Activated T-cell treated with anti-CD3 and anti-CD28 coated beads, Interleukin-2, amount 50 U/mL, for 72 hours (primary cell): ENCODE measurements at regions not wholly inside any gene's neighbourhood (a gene's known extent, or its start where the extent isn't known, plus 50 kb on each side); places are given as distances from the start of the nearest gene placed in this dataset.
A peak's percentile ranks its signal among the peaks of the same experiment; 100 is the strongest.

Experiments
- ATAC-seq, 2 donors: fragments of 150-1000 bp; cut with Tn5 transposase; replicated peaks in 1 of 2; 2 replicates each; pipeline ENCODE4 v1.10.0; 2021; ENCODE audit warnings: moderate library complexity in 2 of 2, mild to moderate bottlenecking in 1 of 2
- DNase-seq, 2 donors: peaks; one replicate each; pipeline ENCODE4 v3.0.0; 2021 to 2022; ENCODE audit warnings: mixed read lengths in 1 of 2
- H3K27ac Mint-ChIP-seq: one replicate; pipeline ENCODE4 v1.8.0; 2022; ENCODE audit warnings: mild to moderate bottlenecking, moderate library complexity, mixed read lengths
- H3K27me3 Mint-ChIP-seq: one replicate; pipeline ENCODE4 v1.8.0; 2022; ENCODE audit warnings: low read depth, mixed read lengths
- H3K36me3 Mint-ChIP-seq, 2 donors: one replicate each; pipeline ENCODE4 v1.8.0; 2022; ENCODE audit warnings: mixed read lengths in 2 of 2, mild to moderate bottlenecking in 1 of 2; ENCODE audit not compliant: insufficient read depth in 2 of 2
- H3K4me1 Mint-ChIP-seq: one replicate; pipeline ENCODE4 v1.8.0; 2022; ENCODE audit warnings: low read depth, mixed read lengths
- H3K4me3 Mint-ChIP-seq, 2 donors: one replicate each; pipeline ENCODE4 v1.8.0; 2022; ENCODE audit warnings: mild to moderate bottlenecking in 2 of 2, mixed read lengths in 2 of 2, moderate library complexity in 2 of 2
- H3K9me3 Mint-ChIP-seq, 2 donors: one replicate each; pipeline ENCODE4 v1.8.0; 2022; ENCODE audit warnings: mixed read lengths in 2 of 2

DNA sequence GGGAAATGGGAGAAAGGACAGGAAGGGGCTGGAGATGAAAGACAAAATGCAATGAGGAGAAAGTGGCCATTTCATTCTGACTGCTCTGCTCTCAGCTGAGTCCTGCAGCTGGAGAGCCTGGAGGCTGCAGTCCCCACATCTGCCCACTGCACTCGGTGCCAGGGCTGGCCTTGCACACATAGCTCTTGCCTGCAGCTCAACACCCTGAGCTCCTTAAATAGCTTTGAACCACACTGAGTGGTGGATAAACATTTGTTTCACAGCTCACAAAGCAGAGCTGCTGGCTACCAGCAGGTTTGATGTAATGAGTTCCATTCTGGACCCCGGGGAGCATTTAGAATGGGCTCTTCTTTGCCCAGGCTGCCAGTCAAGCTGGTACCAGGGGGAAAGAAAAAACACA lies 426.1 kb upstream of the CADM1 start:
- H3K4me3 Mint-ChIP-seq, result no peak overlapping the region
- H3K27ac Mint-ChIP-seq, result no peak overlapping the region
- peaks cover 47% of the 10 kb centered on the region for H3K27me3 Mint-ChIP-seq
- ATAC-seq (no peak), DNase-seq (no peak)
- peaks cover 19% of the 10 kb centered on the region for H3K4me1 Mint-ChIP-seq
- peaks cover 6% of the 10 kb centered on the region in 2 donors for H3K9me3 Mint-ChIP-seq
- no peaks in the 10 kb centered on the region for H3K36me3 Mint-ChIP-seq

DNA sequence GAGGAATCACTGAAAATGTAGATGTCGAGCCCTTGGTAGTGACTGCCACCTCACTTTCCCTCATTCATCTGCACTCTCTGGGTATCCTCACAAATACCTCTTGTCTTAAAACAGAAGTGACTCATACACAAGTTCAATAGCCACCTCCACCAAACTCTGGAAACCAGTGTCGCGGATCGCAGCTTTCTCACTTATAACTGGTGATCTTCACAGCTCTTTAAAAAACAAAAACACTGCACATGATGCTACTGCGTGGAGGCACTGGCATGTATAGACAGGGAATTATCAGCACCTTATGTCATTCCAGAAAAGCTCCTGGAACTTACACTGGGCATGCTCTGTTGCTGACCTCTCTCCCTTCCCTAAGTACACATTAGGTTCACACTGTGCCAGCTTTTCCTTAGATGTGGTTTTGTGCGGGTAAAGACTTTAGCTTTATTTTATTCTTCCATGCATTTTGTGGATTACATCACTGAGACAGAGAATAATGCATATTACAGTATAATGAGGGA lies 425.5 kb upstream of the CADM1 start:
- peaks cover 24% of the 10 kb centered on the region for H3K4me1 Mint-ChIP-seq
- no peaks in the 10 kb centered on the region for H3K36me3 Mint-ChIP-seq
- no peak overlapping the region for H3K4me3 Mint-ChIP-seq
- DNase-seq (no peak), ATAC-seq (no peak)
- H3K9me3 Mint-ChIP-seq, result peaks cover 5 to 6% of the 10 kb centered on the region in 2 donors
- H3K27me3 Mint-ChIP-seq, result peaks cover 44% of the 10 kb centered on the region
- no peak overlapping the region for H3K27ac Mint-ChIP-seq

DNA sequence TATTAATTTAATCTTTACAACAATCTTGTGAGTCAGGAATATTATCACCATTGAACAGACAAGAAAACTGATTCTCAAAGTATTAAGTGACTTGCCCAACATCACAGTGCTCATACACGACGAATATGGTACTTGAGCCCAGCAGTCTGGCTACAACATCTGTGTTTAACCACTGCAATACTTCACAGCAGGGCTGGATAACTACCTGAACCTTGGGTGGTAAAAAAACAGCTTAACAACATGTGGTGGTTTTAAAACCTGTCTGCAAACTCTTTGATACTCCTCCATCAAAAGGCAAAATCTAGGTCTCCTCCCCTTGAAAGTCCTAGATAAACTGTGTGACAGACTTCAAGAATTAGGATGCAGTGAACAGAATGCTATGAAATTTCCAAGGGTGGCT lies 424.6 kb upstream of the CADM1 start:
- Mint-ChIP-seq H3K27ac (no peak overlapping the region), H3K36me3 (no peaks in the 10 kb centered on the region), H3K9me3 (peaks cover 3 to 4% of the 10 kb centered on the region in 2 donors), H3K4me3 (no peak overlapping the region), H3K4me1 (peaks cover 29% of the 10 kb centered on the region), H3K27me3 (peaks cover 40% of the 10 kb centered on the region)
- no peak for ATAC-seq
- DNase-seq, result no peak

DNA sequence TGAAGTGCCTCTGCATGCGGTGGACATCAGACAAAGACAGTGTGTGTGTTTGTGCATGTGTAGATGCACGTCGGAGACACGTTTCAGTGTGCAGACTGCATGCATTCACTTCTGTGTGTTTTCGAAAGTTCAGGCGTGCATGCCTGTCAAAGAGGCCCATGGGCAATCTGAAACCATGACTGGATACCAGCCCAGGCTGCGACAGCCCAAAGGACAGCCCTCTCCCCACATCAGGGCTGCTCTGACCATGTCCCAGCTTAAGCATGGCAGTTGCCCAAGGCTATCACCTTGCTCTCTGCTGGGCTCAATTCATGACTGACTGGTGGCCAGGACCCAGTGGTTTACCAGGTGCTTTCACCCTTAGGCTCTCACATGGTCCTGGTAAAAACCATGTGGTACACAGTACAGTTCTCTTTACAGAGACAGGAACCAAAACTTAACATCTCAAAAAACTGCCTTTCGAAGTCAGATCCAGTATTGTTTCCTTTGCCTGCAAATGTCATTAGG lies 423.7 kb upstream of the CADM1 start:
- H3K4me3 Mint-ChIP-seq, result no peak overlapping the region
- no peak overlapping the region for H3K27ac Mint-ChIP-seq
- ATAC-seq (no peak), DNase-seq (no peak)
- peaks cover 3 to 4% of the 10 kb centered on the region in 2 donors for H3K9me3 Mint-ChIP-seq
- peaks cover 29% of the 10 kb centered on the region for H3K4me1 Mint-ChIP-seq
- no peaks in the 10 kb centered on the region for H3K36me3 Mint-ChIP-seq
- H3K27me3 Mint-ChIP-seq, result peaks cover 47% of the 10 kb centered on the region

DNA sequence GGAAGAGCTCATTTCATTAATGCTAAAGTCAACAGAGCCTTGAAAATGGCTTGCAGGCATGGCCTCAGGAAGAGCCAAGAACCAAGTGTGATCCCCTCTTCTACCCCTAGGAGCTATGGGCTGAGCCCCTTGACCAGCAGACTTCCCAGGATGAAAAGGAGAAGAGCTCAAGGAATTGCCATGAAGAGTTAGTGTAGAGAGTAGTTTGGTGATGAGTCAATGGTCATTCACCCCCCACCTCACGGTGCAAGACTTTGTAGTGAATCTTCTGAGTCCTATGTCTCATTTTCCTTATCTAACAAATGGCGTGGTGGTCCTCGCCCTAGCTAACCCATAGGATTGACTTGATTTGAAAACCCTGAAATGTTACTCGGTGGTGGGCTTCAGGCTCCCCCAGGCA lies 422.4 kb upstream of the CADM1 start:
- H3K27ac Mint-ChIP-seq, result no peak overlapping the region
- H3K27me3 Mint-ChIP-seq, result peaks cover 59% of the 10 kb centered on the region
- H3K36me3 Mint-ChIP-seq, result no peaks in the 10 kb centered on the region
- peaks cover 3 to 4% of the 10 kb centered on the region in 2 donors for H3K9me3 Mint-ChIP-seq
- no peak for ATAC-seq
- H3K4me1 Mint-ChIP-seq, result peaks cover 39% of the 10 kb centered on the region
- no peak for DNase-seq
- peak overlapping the region in 1 of 2 donors; percentile 15 for H3K4me3 Mint-ChIP-seq

DNA sequence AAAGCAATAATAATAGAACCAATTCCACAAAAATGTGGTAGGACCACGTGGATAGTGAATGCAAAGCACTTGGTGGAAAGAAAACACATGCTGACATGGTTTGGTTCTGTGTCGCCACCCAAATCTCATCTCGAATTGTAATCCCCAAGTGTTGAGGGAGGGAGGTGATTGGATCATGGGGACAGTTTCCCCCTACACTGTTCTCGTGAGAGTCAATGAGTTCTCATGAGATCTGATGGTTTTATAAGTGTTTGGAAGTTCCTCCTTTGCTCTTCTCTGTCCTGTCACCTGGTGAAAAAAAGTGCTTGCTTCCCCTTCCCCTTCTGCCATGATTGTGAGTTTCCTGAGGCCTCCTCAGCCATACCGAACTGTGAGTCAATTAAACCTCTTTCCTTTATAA lies 421.9 kb upstream of the CADM1 start:
- no peak overlapping the region for H3K27ac Mint-ChIP-seq

DNA sequence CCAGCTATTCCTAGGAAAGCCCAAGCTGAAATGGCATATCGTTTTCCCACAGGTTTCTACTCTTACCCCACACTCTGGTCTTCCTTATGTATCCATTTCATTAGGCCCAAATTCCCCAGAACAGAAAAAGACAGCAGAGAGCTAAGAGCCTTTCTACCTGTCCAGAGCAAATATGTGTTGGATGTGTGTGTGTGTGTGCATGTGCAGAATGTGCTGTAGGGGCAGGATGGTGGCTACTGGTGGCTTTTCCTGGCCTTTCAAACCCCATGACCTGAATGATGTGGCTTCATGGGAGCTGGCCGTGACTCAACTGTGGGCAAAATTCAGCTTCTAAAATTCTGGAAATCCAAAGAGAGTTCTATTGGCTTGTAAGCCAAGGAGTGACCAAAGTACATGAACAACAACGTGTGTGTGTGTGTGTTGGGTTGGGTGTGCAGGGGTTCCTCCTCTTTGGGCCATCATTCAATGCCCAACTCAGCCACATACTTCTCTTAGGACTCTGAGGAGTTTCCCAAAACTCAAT lies 421.4 kb upstream of the CADM1 start:
- peak overlapping the region; percentile 3 for H3K27ac Mint-ChIP-seq
- no peak for DNase-seq
- peaks cover 44% of the 10 kb centered on the region for H3K4me1 Mint-ChIP-seq
- no peaks in the 10 kb centered on the region for H3K36me3 Mint-ChIP-seq
- peaks cover 1 to 4% of the 10 kb centered on the region in 2 donors for H3K9me3 Mint-ChIP-seq
- H3K4me3 Mint-ChIP-seq, result peak overlapping the region in 1 of 2 donors; percentile 4
- ATAC-seq, result no peak
- peaks cover 58% of the 10 kb centered on the region for H3K27me3 Mint-ChIP-seq

More for the DNA sequence above, 421.9 kb upstream of the CADM1 start:
- H3K36me3 Mint-ChIP-seq, result no peaks in the 10 kb centered on the region
- H3K27me3 Mint-ChIP-seq, result peaks cover 59% of the 10 kb centered on the region
- ATAC-seq (no peak), DNase-seq (no peak)
- peaks cover 43% of the 10 kb centered on the region for H3K4me1 Mint-ChIP-seq
- peaks cover 1 to 4% of the 10 kb centered on the region in 2 donors for H3K9me3 Mint-ChIP-seq
- peak overlapping the region in 1 of 2 donors; percentile 15 for H3K4me3 Mint-ChIP-seq

DNA sequence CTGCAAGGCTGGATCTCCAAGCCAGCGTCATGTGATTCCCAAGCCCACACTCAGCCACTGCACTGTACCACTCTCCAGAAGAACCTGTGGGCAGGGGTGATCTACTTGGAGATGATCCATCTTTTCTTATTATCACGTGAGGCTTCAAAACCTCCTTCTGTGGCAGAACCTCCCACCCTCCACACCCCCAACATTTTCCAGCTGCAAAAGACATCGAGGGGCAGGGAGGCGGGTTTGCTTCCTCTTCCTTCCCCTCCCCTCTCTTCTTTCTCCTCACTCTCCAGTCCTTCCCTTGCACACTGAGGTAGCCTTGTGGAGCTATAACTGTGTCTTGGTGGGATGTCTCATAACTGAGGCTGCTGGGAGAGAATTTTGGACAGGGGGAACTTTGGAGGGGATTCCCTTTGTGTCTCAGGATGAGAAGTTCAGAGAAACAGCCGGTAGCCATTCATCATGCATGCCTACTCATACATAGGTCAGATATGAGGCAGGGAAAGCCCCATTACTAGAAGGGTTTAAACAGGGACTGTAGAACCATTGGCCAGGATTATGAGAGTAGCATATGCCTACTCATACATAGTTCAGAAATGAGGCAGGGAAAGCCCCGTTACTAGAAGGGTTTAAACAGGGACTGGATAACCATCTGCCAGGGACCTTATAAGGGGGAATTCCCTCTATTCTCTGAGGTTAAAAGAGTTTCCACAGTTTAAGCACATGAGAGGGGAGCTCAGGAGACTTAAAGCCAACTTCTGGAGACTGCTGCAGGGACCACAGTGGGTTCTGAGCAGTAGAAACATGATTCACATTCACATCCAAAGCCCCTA lies 420.7 kb upstream of the CADM1 start:
- peaks cover 51% of the 10 kb centered on the region for H3K4me1 Mint-ChIP-seq
- ATAC-seq (peak; percentile 97), DNase-seq (peak; percentile 52 to 66)
- peak overlapping the region; percentile 3 for H3K27ac Mint-ChIP-seq
- H3K36me3 Mint-ChIP-seq, result no peaks in the 10 kb centered on the region
- H3K4me3 Mint-ChIP-seq, result peak overlapping the region; percentile 4 to 8
- H3K9me3 Mint-ChIP-seq, result peaks cover 1 to 7% of the 10 kb centered on the region in 2 donors
- H3K27me3 Mint-ChIP-seq, result peaks cover 54% of the 10 kb centered on the region

DNA sequence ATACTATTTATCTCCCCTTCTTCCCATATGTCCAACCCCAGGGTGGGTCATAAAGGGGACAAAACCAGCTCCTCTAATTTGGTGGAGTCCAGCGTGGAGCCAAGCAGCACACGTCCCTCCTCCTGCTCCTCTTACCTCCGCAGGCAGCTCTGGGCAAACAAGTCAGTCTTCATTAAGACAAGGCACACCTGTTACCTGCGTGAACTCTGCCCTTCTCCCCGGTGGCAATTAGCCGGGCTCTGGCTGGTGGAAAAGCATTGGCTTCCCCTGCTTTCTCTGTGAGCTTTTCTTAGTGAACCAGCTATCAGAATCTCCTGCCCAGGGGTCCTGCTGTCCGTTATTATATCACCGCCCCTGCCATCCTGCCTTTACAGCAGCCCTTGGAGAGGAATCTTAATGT lies 418.7 kb upstream of the CADM1 start:
- peaks cover 1 to 7% of the 10 kb centered on the region in 2 donors for H3K9me3 Mint-ChIP-seq
- H3K27ac Mint-ChIP-seq, result no peak overlapping the region
- no peaks in the 10 kb centered on the region for H3K36me3 Mint-ChIP-seq
- DNase-seq (no peak), ATAC-seq (no peak)
- H3K4me3 Mint-ChIP-seq, result no peak overlapping the region
- H3K4me1 Mint-ChIP-seq, result peaks cover 63% of the 10 kb centered on the region
- H3K27me3 Mint-ChIP-seq, result peaks cover 37% of the 10 kb centered on the region

DNA sequence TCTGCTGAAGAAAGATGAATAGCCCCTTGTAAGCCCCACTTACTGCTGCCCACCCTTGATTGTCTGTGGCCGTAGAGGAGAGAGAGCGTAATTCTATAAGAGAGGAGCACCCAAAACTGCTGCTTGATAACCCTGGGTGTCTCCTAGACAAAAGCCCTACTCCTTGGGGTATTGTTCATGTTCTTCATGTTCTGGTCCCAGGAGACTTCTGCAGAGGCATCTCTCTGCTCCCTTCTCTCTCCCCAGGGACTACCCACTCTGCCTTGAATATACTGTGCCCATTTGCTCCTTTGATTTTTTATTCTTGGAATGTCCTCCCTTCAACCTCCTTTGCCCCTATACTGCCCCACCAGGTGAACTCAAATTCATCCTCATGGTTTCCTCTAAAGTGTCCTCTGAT lies 417.8 kb upstream of the CADM1 start:
- ATAC-seq (no peak), DNase-seq (no peak)
- peaks cover 0 to 7% of the 10 kb centered on the region in 2 donors for H3K9me3 Mint-ChIP-seq
- no peak overlapping the region for H3K4me3 Mint-ChIP-seq
- peaks cover 28% of the 10 kb centered on the region for H3K27me3 Mint-ChIP-seq
- H3K36me3 Mint-ChIP-seq, result peaks cover 0 to 1% of the 10 kb centered on the region in 2 donors
- H3K4me1 Mint-ChIP-seq, result peaks cover 57% of the 10 kb centered on the region
- H3K27ac Mint-ChIP-seq, result no peak overlapping the region

DNA sequence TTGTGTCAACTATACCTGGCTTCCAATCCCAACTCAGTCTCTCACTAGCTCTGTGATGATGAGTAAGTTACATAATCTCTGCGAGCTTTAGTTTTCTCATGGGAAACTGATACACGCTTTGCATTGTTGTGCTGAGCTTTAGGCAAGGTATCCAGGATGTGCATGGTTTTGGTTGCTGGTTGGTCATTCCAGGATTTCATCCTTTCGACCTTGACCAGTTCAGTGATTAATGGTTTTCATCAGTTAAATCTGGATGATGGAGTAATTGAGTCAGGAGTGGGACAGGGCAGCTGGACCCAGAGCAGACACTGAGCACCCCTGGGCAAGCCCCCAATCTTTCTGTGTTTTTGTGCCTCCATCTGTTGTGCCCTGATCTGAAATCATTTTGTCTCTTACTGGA lies 417.3 kb upstream of the CADM1 start:
- ATAC-seq (no peak), DNase-seq (no peak)
- Mint-ChIP-seq H3K4me1 (peaks cover 57% of the 10 kb centered on the region), H3K4me3 (no peak overlapping the region), H3K9me3 (peaks cover 0 to 6% of the 10 kb centered on the region in 2 donors), H3K36me3 (peaks cover 0 to 1% of the 10 kb centered on the region in 2 donors), H3K27ac (no peak overlapping the region), H3K27me3 (peaks cover 26% of the 10 kb centered on the region)

DNA sequence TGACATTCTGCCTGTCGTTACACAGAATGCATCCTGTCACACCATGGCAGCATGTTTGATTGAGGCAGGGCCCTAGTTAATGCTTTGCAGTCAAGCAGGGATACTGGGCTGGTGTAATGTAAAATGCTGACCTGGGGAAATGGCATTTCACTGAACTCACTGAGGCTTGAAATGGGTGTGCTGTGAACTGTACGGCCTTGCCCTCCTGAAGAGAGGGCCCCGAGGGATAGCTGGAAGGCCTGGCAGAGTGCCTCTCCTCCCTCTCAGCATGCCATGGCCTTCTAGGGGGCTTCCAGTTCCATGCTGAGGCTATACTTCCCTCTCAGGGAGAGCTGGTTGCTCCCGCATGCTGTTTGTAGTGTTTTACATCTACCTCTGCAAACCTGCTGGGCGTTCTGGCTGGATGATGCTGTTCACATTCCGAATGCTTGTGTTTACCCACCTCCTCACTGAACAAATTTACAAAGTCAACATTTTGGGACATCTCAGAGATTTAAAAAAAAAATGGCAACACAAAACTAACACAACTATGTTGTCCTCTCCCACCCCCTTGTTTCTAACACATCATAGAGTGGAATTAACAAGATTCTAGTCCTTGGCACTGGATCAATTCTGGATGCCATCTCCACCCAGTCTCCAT lies 416.7 kb upstream of the CADM1 start:
- Mint-ChIP-seq H3K36me3 (peaks cover 0 to 1% of the 10 kb centered on the region in 2 donors), H3K4me1 (peaks cover 51% of the 10 kb centered on the region), H3K9me3 (peaks cover 0 to 2% of the 10 kb centered on the region in 2 donors), H3K4me3 (no peak overlapping the region), H3K27me3 (peaks cover 26% of the 10 kb centered on the region), H3K27ac (no peak overlapping the region)
- no peak for DNase-seq
- ATAC-seq, result no peak

DNA sequence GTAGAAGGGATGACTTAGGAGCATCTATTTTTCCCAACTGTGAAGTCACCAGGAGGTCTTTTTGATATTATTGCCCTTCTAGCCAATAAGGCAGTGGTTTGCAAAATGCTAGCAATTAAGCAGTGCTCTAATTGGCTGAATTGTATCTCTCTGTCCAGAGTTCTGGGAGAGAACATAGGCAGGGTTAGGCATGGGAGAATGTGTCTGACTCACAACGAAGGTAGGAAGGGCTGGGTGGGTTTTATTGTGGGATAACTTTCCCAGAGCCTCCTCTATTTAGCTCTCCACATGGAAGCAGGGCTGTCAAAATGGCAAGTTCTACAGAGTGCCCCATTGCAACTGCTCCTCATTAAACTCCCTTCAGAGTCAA lies 415.9 kb upstream of the CADM1 start:
- H3K27me3 Mint-ChIP-seq, result peaks cover 26% of the 10 kb centered on the region
- peaks cover 43% of the 10 kb centered on the region for H3K4me1 Mint-ChIP-seq
- DNase-seq (no peak), ATAC-seq (no peak)
- peaks cover 0 to 2% of the 10 kb centered on the region in 2 donors for H3K9me3 Mint-ChIP-seq
- H3K4me3 Mint-ChIP-seq, result peak overlapping the region; percentile 57 to 67
- H3K36me3 Mint-ChIP-seq, result peaks cover 0 to 1% of the 10 kb centered on the region in 2 donors
- H3K27ac Mint-ChIP-seq, result no peak overlapping the region
